K562 (cell line): ENCODE measurements at regions not wholly inside any gene's neighbourhood (a gene's known extent, or its start where the extent isn't known, plus 50 kb on each side); places are given as distances from the start of the nearest gene placed in this dataset.

Source experiments
- ATAC-seq: fragments of 200-7000 bp; cut with Tn5 transposase; 3 replicates; pipeline ENCODE4 v1.9.1; 2020; ENCODE audit warnings: moderate library complexity
- BruUV-seq: library from RNA; stranded (reverse); fragments of 400-500 nt; replicated peaks from 2 replicates; lab custom pipeline; 2021; lab: Mats Ljungman, UMichigan
- CTCF ChIA-PET: fragments of 300-600 bp; formaldehyde crosslinking; extraction: SDS; loops from one replicate; lab custom pipeline; 2021; ENCODE audit warnings: low intra/inter-chr PET ratio; lab: Yijun Ruan, JAX
- POLR2A ChIA-PET: fragments of 300-600, 350-650 bp; sonication (Branson Sonifier 250); formaldehyde crosslinking; extraction: SDS; loops from one replicate; lab custom pipeline; 2021; ENCODE audit warnings: antibody characterized with exemption, inconsistent platforms; lab: Yijun Ruan, JAX
- DNase-seq, 4 experiments: peaks; one replicate each; pipeline versions ENCODE4 v3.0.0 to v3.0.0-alpha.2; 2011 to 2018; ENCODE audit warnings: low spot score in 3 of 4, mixed read lengths in 3 of 4; ENCODE audit errors: extremely low read depth in 1 of 4
- FAIRE-seq: peaks from 2 replicates; lab custom pipeline; 2011; peaks lifted over from hg19 to GRCh38; lab: Jason Lieb, UNC
- H2AFZ ChIP-seq: 2 replicates; pipeline ENCODE4 v1.6.0; 2011; ENCODE audit warnings: low read depth, low read length, control low read depth, inconsistent platforms
- H3K27ac ChIP-seq: fragments of 200-600 bp; 3 replicates; pipeline ENCODE4 v1.8.0; 2011; ENCODE audit warnings: low read depth, mild to moderate bottlenecking, control low read depth, inconsistent platforms, low read length, moderate library complexity, mixed read lengths; ENCODE audit errors: extremely low read depth
- H3K27me3 ChIP-seq, 2 experiments: fragments of 300-600 bp in 1 of 2; 2 replicates in 1 of 2; 3 replicates in 1 of 2; pipeline versions ENCODE4 v1.6.0 to v1.8.0; 2011; ENCODE audit warnings: inconsistent platforms in 2 of 2, low read length in 2 of 2, mild to moderate bottlenecking in 1 of 2, mixed read lengths in 1 of 2, moderate library complexity in 1 of 2; ENCODE audit not compliant: control insufficient read depth in 2 of 2, insufficient read depth in 2 of 2
- H3K36me3 ChIP-seq: fragments of 300-600 bp; 3 replicates; pipeline ENCODE4 v1.8.0; 2011; ENCODE audit warnings: mild to moderate bottlenecking, low read length, inconsistent platforms; ENCODE audit not compliant: control insufficient read depth, insufficient read depth
- H3K4me1 ChIP-seq, 2 experiments: fragments of 200-600 bp in 1 of 2; replicated peaks in 1 of 2; 2 replicates in 1 of 2; 3 replicates in 1 of 2; pipeline versions ENCODE4 v1.5.1 to v1.8.0; 2011; ENCODE audit warnings: inconsistent platforms in 2 of 2, low read length in 2 of 2, mild to moderate bottlenecking in 1 of 2, mixed read lengths in 1 of 2, moderate library complexity in 1 of 2; ENCODE audit not compliant: control insufficient read depth in 2 of 2, insufficient read depth in 2 of 2
- H3K4me2 ChIP-seq: 2 replicates; pipeline ENCODE4 v1.6.1; 2011; ENCODE audit warnings: low read length, control low read depth, inconsistent platforms, mixed read lengths; ENCODE audit not compliant: insufficient read depth
- H3K4me3 ChIP-seq: fragments of 200-600 bp; sonication (generic), shearing (Covaris generic); 2 replicates; pipeline ENCODE4 v1.5.1; 2016; ENCODE audit warnings: control low read depth, inconsistent platforms
- H3K79me2 ChIP-seq: fragments of 200-600 bp; 3 replicates; pipeline ENCODE4 v1.8.0; 2011; ENCODE audit warnings: low read length, inconsistent platforms; ENCODE audit not compliant: control insufficient read depth, insufficient read depth
- H3K9ac ChIP-seq, 2 experiments: 2 replicates each; pipeline versions ENCODE4 v1.6.0 to v1.6.1; 2011; ENCODE audit warnings: low read depth in 2 of 2, low read length in 2 of 2, control low read depth in 1 of 2, inconsistent platforms in 1 of 2, mild to moderate bottlenecking in 1 of 2, mixed read lengths in 1 of 2; ENCODE audit not compliant: insufficient read depth in 1 of 2
- H3K9me1 ChIP-seq: one replicate; pipeline ENCODE4 v1.6.0; 2011; ENCODE audit warnings: inconsistent platforms, mild to moderate bottlenecking, low read length, moderate library complexity; ENCODE audit not compliant: control insufficient read depth, insufficient read depth
- H3K9me3 ChIP-seq: replicated peaks from 2 replicates; pipeline ENCODE4 v1.5.1; 2011; ENCODE audit warnings: low read depth, low read length, inconsistent platforms; ENCODE audit not compliant: control insufficient read depth, insufficient read depth
- H4K20me1 ChIP-seq: replicated peaks from 2 replicates; pipeline ENCODE4 v1.6.1; 2011; ENCODE audit warnings: low read length, inconsistent platforms, mixed read lengths; ENCODE audit not compliant: control insufficient read depth, insufficient read depth
- ELF1 ChIP-seq: fragments of 200-800 bp; sonication (Bioruptor generic); IDR thresholded peaks from 2 replicates; pipeline ENCODE4 v1.6.1; 2016; ENCODE audit warnings: missing genetic modification characterization, missing compliant biosample characterization
- FUS ChIP-seq: fragments of 200-400 bp; formaldehyde crosslinking; optimal IDR thresholded peaks from 2 replicates; pipeline ENCODE3; 2017; ENCODE audit warnings: low read depth, low read length
- HMG20A ChIP-seq: fragments of 450-650 bp; formaldehyde crosslinking; conservative IDR thresholded peaks from 2 replicates; pipeline ENCODE4 v1.4.0; 2020; ENCODE audit warnings: mild to moderate bottlenecking, mixed read lengths
- HOMEZ ChIP-seq: fragments of 250-450 bp; sonication (Bioruptor Pico); IDR thresholded peaks from 2 replicates; pipeline ENCODE4 v1.4.0; 2020; ENCODE audit warnings: mild to moderate bottlenecking, moderate library complexity
- ID3 ChIP-seq, 2 experiments: fragments of 250-450 bp in 1 of 2; fragments of 450-650 bp in 1 of 2; sonication (Bioruptor Pico) in 1 of 2; IDR thresholded peaks; 2 replicates each; pipeline versions ENCODE4 v1.6.1 to v1.8.0; 2016 to 2021; ENCODE audit warnings: mild to moderate bottlenecking in 2 of 2, moderate library complexity in 2 of 2, missing compliant biosample characterization in 1 of 2, missing genetic modification characterization in 1 of 2
- LEF1 ChIP-seq: fragments of 450-650 bp; IDR thresholded peaks from 2 replicates; pipeline ENCODE4 v1.6.1; 2016; ENCODE audit warnings: mild to moderate bottlenecking
- MED1 ChIP-seq: sonication (generic); formaldehyde crosslinking; IDR thresholded peaks from 2 replicates; pipeline ENCODE4 v1.8.1; 2023; ENCODE audit warnings: missing genetic modification reagents, borderline replicate concordance
- MIER1 ChIP-seq: fragments of 450-650 bp; IDR thresholded peaks from 2 replicates; pipeline ENCODE4 v1.6.1; 2016; ENCODE audit warnings: antibody characterized with exemption, mild to moderate bottlenecking, low read depth
- MTA2 ChIP-seq: fragments of 450-650 bp; IDR thresholded peaks from 2 replicates; pipeline ENCODE4 v1.6.1; 2016; ENCODE audit warnings: low read depth
- RHOXF2B ChIP-seq: fragments of 250-450 bp; sonication (Bioruptor Pico); conservative IDR thresholded peaks from 2 replicates; pipeline ENCODE4 v1.5.1; 2021
- SFPQ ChIP-seq: fragments of 200-400 bp; formaldehyde crosslinking; IDR thresholded peaks from 2 replicates; pipeline ENCODE4 v1.6.1; 2017; ENCODE audit warnings: mild to moderate bottlenecking, low read depth, low read length, moderate library complexity
- SREBF1 ChIP-seq: fragments of 150-350 bp; IDR thresholded peaks from 2 replicates; pipeline ENCODE4 v1.6.1; 2014; ENCODE audit warnings: antibody characterized with exemption, low read depth, low read length, borderline replicate concordance
- THRB ChIP-seq: fragments of 450-650 bp; formaldehyde crosslinking; conservative IDR thresholded peaks from 2 replicates; pipeline ENCODE4 v1.4.0; 2022; ENCODE audit warnings: mild to moderate bottlenecking, missing genetic modification characterization
- USF1 ChIP-seq: sonication (generic); formaldehyde crosslinking; IDR thresholded peaks from 2 replicates; pipeline ENCODE4 v1.9.0; 2022; ENCODE audit warnings: mild to moderate bottlenecking, missing genetic modification reagents
- ZBTB7A ChIP-seq: IDR thresholded peaks from 2 replicates; pipeline ENCODE4 v1.6.1; 2011; ENCODE audit warnings: low read depth, mild to moderate bottlenecking, low read length, moderate library complexity, borderline replicate concordance; ENCODE audit not compliant: control insufficient read depth
- ZNF274 ChIP-seq: IDR thresholded peaks from 2 replicates; pipeline ENCODE4 v1.6.1; 2011; ENCODE audit warnings: low read depth, mild to moderate bottlenecking, low read length, moderate library complexity, borderline replicate concordance
- ZNF41 ChIP-seq: fragments of 250-450 bp; sonication (Bioruptor Pico); conservative IDR thresholded peaks from 2 replicates; pipeline ENCODE4 v1.4.0; 2020; ENCODE audit warnings: mild to moderate bottlenecking
- WGBS: fragments of 100-300 bp; shearing (Covaris generic); methylation state at CpG from one replicate; pipeline ENCODE4 v1.1.6; 2016; ENCODE audit warnings: low coverage, mixed read lengths; ENCODE audit not compliant: insufficient coverage; ENCODE audit errors: missing lambda C conversion rate; 5-methylcytosine and 5-hydroxymethylcytosine counted together
- in situ Hi-C: fragments of 300-500 bp; cut with MboI; formaldehyde crosslinking; loops from 4 replicates; pipeline ENCODE4 v1.15.0; 2018; ENCODE audit warnings: inconsistent platforms, mixed read lengths
- intact Hi-C: fragments of 100-400 bp; cut with micrococcal nuclease; formaldehyde crosslinking; loops from 2 replicates; pipeline ENCODE4 v1.14.2; 2022

GRCh38 chrX:115896362-115896761 is 274.2 kb upstream of the AGTR2 start:
- 3% methylated on average over 4 of the region's 5 CpGs for WGBS
- DNase-seq (no peak), FAIRE-seq (no peak), ATAC-seq (no peak)
- Histone ChIP-seq H3K4me1 (peaks cover 9 to 11% of the 10 kb centered on the region in 2 experiments; a peak in 4 of 5 replicates), H3K9me1 (no peaks in the 10 kb centered on the region), H3K4me3 (no peak overlapping the region), H2AFZ (no peak overlapping the region), H3K36me3 (no peaks in the 10 kb centered on the region), H3K9ac (no peak overlapping the region), H3K4me2 (no peak overlapping the region), H3K27me3 (no peaks in the 10 kb centered on the region), H3K27ac (no peak overlapping the region), H3K79me2 (no peaks in the 10 kb centered on the region), H3K9me3 (no peaks in the 10 kb centered on the region), H4K20me1 (no peaks in the 10 kb centered on the region)
- BruUV-seq: no TSS peak
- ChIA-PET CTCF (no interaction called here), POLR2A (no interaction called here)
- in situ Hi-C loops: loop anchor here (25.0 kb wide), 1 partner anchor 209 kb away; no protein-coding TSS in a partner anchor
- intact Hi-C loops: no loop called here
- TF ChIP-seq ZNF41 (CRISPR knock-in tag) (no peak), ZBTB7A (no peak), USF1 (CRISPR knock-in tag) (no peak), LEF1 (no peak), SFPQ (no peak), ELF1 (no peak), MIER1 (no peak), RHOXF2B (CRISPR knock-in tag) (no peak), SREBF1 (no peak), FUS (no peak), ZNF274 (no peak), HMG20A (CRISPR knock-in tag) (no peak), MED1 (no peak), MTA2 (no peak), HOMEZ (CRISPR knock-in tag) (no peak), THRB (CRISPR knock-in tag) (no peak), ID3 (CRISPR knock-in tag; IDR thresholded peaks at IDR 0.05) (no peak), ID3 (tag; IDR thresholded peaks at IDR 0.05) (no peak)
